Calu3 (cell line): ENCODE measurements at regions not wholly inside any gene's neighbourhood (a gene's known extent, or its start where the extent isn't known, plus 50 kb on each side); places are given as distances from the start of the nearest gene placed in this dataset.

Experiments used
- BruUV-seq: library from RNA; stranded (reverse); fragments of 400-500 nt; replicated peaks from 2 replicates; lab custom pipeline; 2021; lab: Mats Ljungman, UMichigan
- CTCF ChIA-PET: fragments of 300-600 bp; sonication (Branson Sonifier 250); formaldehyde crosslinking; loops from one replicate; lab custom pipeline; 2022; ENCODE audit warnings: antibody characterized with exemption; lab: Charles Lee
- DNase-seq: peaks from one replicate; pipeline ENCODE4 v3.0.0; 2022
- H3K27ac Mint-ChIP-seq: one replicate; pipeline ENCODE4 v1.8.0; 2022; ENCODE audit warnings: mixed read lengths; ENCODE audit not compliant: unreplicated experiment
- H3K27me3 Mint-ChIP-seq: one replicate; pipeline ENCODE4 v1.8.0; 2022; ENCODE audit warnings: mixed read lengths; ENCODE audit not compliant: unreplicated experiment
- H3K36me3 Mint-ChIP-seq: one replicate; pipeline ENCODE4 v1.8.0; 2022; ENCODE audit warnings: mild to moderate bottlenecking, moderate library complexity, mixed read lengths; ENCODE audit not compliant: insufficient read depth, unreplicated experiment
- H3K4me1 Mint-ChIP-seq: one replicate; pipeline ENCODE4 v1.8.0; 2022; ENCODE audit warnings: mild to moderate bottlenecking, low read depth, mixed read lengths; ENCODE audit not compliant: unreplicated experiment
- H3K4me3 Mint-ChIP-seq: one replicate; pipeline ENCODE4 v1.8.0; 2022; ENCODE audit warnings: mild to moderate bottlenecking, low read depth, moderate library complexity, mixed read lengths; ENCODE audit not compliant: unreplicated experiment
- H3K9me3 Mint-ChIP-seq: one replicate; pipeline ENCODE4 v1.8.0; 2022; ENCODE audit warnings: low read depth, mixed read lengths; ENCODE audit not compliant: unreplicated experiment
- intact Hi-C: fragments of 100-400 bp; cut with micrococcal nuclease; formaldehyde crosslinking; loops from one replicate; pipeline ENCODE4 v1.10.0; 2022; ENCODE audit not compliant: unreplicated experiment
- TF ChIP-seq, protein P1 (sequence below): fragments of 200-600 bp; IDR thresholded peaks from one replicate; pipeline ENCODE4 v1.8.0; 2022; ENCODE audit warnings: antibody characterized with exemption; ENCODE audit not compliant: unreplicated experiment

GRCh38 chr1:62917314-62917713 lies 133.4 kb downstream of the ATG4C start:
- CTCF ChIA-PET: no interaction called here
- no TSS peak for BruUV-seq

DNA sequence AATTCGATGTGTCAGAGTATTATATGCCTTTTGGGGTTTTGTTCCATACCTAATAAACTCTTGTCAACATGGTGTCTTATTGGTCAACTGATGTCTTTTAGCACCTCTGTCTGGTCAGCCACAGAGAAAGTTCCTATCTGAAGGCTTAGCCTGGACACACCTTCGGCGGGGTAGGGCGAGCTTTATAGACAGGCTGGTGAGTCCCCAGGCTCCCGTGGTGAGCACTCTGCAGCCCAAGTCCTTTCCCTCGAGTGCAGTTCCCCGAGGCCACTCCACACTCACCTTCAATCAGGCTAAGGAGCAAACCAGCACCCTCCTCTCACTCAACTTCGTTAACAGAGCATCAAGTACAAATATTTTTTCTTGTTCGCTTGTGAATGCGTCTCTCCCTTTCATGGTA lies 133.9 kb downstream of the ATG4C start:
- BruUV-seq: no TSS peak
- H3K27ac Mint-ChIP-seq: no peak overlapping the region
- TF ChIP-seq, protein P1, sequence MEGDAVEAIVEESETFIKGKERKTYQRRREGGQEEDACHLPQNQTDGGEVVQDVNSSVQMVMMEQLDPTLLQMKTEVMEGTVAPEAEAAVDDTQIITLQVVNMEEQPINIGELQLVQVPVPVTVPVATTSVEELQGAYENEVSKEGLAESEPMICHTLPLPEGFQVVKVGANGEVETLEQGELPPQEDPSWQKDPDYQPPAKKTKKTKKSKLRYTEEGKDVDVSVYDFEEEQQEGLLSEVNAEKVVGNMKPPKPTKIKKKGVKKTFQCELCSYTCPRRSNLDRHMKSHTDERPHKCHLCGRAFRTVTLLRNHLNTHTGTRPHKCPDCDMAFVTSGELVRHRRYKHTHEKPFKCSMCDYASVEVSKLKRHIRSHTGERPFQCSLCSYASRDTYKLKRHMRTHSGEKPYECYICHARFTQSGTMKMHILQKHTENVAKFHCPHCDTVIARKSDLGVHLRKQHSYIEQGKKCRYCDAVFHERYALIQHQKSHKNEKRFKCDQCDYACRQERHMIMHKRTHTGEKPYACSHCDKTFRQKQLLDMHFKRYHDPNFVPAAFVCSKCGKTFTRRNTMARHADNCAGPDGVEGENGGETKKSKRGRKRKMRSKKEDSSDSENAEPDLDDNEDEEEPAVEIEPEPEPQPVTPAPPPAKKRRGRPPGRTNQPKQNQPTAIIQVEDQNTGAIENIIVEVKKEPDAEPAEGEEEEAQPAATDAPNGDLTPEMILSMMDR: no peak
- no peak overlapping the region for H3K4me3 Mint-ChIP-seq
- no peaks in the 10 kb centered on the region for H3K36me3 Mint-ChIP-seq
- peaks cover 51% of the 10 kb centered on the region for H3K27me3 Mint-ChIP-seq
- CTCF ChIA-PET: no interaction called here
- no peaks in the 10 kb centered on the region for H3K9me3 Mint-ChIP-seq
- DNase-seq: no peak
- intact Hi-C loops: no loop called here
- no peaks in the 10 kb centered on the region for H3K4me1 Mint-ChIP-seq

More at GRCh38 chr1:62917314-62917713, 133.4 kb downstream of the ATG4C start:
- no peak overlapping the region for H3K4me3 Mint-ChIP-seq
- DNase-seq: no peak
- H3K27me3 Mint-ChIP-seq: peaks cover 50% of the 10 kb centered on the region
- no peaks in the 10 kb centered on the region for H3K4me1 Mint-ChIP-seq
- TF ChIP-seq, protein P1: no peak
- no peaks in the 10 kb centered on the region for H3K36me3 Mint-ChIP-seq
- H3K9me3 Mint-ChIP-seq: no peaks in the 10 kb centered on the region
- intact Hi-C loops: no loop called here
- H3K27ac Mint-ChIP-seq: no peak overlapping the region

DNA sequence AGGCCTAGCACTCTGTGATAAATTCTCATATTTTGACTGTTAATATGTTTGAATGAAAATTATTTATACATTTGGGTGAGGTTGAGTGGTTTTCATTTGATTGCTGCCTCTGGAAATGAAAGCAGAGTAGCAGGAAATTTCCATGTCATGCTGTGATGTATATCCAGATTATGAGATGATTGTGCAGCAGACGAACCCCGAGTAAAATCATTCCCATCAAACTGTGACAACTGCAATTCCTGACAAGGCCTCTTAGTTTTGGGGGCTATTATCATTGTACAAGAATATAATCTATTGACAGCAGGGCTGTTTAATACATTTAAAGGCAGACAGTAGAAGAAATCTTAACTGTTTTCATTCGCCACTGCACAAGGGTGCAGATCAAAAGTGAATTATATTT lies 134.8 kb downstream of the ATG4C start:
- intact Hi-C loops: no loop called here
- H3K27ac Mint-ChIP-seq: no peak overlapping the region
- H3K36me3 Mint-ChIP-seq: no peaks in the 10 kb centered on the region
- H3K4me1 Mint-ChIP-seq: no peaks in the 10 kb centered on the region
- H3K9me3 Mint-ChIP-seq: no peaks in the 10 kb centered on the region
- H3K4me3 Mint-ChIP-seq: no peak overlapping the region
- BruUV-seq: no TSS peak
- TF ChIP-seq, protein P1: no peak
- H3K27me3 Mint-ChIP-seq: peaks cover 52% of the 10 kb centered on the region
- no peak for DNase-seq
- CTCF ChIA-PET: no interaction called here

GRCh38 chr1:62922006-62922405 lies 138.1 kb downstream of the ATG4C start:
- H3K27ac Mint-ChIP-seq: no peak overlapping the region
- intact Hi-C loops: no loop called here
- H3K4me3 Mint-ChIP-seq: no peak overlapping the region
- peaks cover 50% of the 10 kb centered on the region for H3K27me3 Mint-ChIP-seq
- H3K36me3 Mint-ChIP-seq: no peaks in the 10 kb centered on the region
- no peaks in the 10 kb centered on the region for H3K4me1 Mint-ChIP-seq
- no TSS peak for BruUV-seq
- CTCF ChIA-PET: no interaction called here
- no peak for DNase-seq
- TF ChIP-seq, protein P1: no peak
- no peaks in the 10 kb centered on the region for H3K9me3 Mint-ChIP-seq
